ENCODE measurements at regions not wholly inside any gene's neighbourhood (a gene's known extent, or its start where the extent isn't known, plus 50 kb on each side); places are given as distances from the start of the nearest gene placed in this dataset.
"Not testable (repeated sequence)": the region's sequence is repeated elsewhere in the genome, so short reads cannot be mapped to it uniquely, and the experiment has no call there.

DNA sequence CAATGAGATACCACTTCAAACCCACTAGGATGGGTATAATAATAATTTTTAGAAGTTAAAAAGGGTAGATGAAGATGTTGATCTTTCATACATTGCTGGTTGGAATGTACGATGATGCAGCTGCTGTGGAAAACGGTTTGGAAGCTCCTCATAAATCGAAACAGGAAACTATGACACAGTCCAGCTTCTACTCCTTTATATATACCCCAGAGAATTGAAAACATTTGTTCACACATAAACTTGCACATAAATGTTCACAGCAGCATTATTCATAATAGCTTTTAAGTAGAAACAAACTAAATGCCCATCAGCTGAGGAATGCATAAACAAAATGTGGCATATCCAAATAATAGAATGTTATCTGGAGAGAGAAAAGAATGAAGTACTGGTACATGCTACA lies 95.0 kb downstream of the STRADB start:
- Histone ChIP-seq H3K36me3 (no peaks in the 10 kb centered on the region), H3K27ac (no peak overlapping the region), H3K4me3 (ENCODE audit: low read depth, low read length) (no peak overlapping the region), H3K9me3 (ENCODE audit: severe bottlenecking) (no peaks in the 10 kb centered on the region), H3K27me3 (ENCODE audit: insufficient read depth, low read depth, severe bottlenecking) (no peaks in the 10 kb centered on the region)
- DNase-seq, result no peak
- TF ChIP-seq, protein P1, sequence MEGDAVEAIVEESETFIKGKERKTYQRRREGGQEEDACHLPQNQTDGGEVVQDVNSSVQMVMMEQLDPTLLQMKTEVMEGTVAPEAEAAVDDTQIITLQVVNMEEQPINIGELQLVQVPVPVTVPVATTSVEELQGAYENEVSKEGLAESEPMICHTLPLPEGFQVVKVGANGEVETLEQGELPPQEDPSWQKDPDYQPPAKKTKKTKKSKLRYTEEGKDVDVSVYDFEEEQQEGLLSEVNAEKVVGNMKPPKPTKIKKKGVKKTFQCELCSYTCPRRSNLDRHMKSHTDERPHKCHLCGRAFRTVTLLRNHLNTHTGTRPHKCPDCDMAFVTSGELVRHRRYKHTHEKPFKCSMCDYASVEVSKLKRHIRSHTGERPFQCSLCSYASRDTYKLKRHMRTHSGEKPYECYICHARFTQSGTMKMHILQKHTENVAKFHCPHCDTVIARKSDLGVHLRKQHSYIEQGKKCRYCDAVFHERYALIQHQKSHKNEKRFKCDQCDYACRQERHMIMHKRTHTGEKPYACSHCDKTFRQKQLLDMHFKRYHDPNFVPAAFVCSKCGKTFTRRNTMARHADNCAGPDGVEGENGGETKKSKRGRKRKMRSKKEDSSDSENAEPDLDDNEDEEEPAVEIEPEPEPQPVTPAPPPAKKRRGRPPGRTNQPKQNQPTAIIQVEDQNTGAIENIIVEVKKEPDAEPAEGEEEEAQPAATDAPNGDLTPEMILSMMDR (IDR thresholded peaks at IDR 0.05; ENCODE audit: low read depth, low read length), result no peak

DNA sequence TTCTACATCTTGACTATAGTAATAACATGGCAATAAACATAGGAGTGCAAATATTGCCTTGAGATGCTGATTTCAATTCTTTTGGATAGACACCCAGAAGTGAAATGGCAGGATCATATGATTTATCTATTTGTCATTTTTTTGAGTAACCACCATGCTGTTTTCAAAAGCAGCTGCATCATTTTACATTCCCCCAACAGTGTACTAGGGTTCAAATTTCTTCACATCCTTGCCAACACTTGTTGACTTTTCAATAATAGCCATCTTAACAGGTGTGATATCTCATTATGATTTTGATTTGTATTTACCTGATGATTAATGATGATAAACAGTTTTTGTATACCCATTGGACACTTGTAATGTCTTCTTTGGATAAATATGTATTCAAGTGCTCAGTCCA lies 90.8 kb downstream of the STRADB start:
- TF ChIP-seq, protein P1 (IDR thresholded peaks at IDR 0.05; ENCODE audit: low read depth, low read length), result no peak
- Histone ChIP-seq H3K9me3 (ENCODE audit: severe bottlenecking) (no peaks in the 10 kb centered on the region), H3K4me3 (ENCODE audit: low read depth, low read length) (no peak overlapping the region), H3K27ac (no peak overlapping the region), H3K27me3 (ENCODE audit: insufficient read depth, low read depth, severe bottlenecking) (no peaks in the 10 kb centered on the region), H3K36me3 (no peaks in the 10 kb centered on the region)
- no peak for DNase-seq

DNA sequence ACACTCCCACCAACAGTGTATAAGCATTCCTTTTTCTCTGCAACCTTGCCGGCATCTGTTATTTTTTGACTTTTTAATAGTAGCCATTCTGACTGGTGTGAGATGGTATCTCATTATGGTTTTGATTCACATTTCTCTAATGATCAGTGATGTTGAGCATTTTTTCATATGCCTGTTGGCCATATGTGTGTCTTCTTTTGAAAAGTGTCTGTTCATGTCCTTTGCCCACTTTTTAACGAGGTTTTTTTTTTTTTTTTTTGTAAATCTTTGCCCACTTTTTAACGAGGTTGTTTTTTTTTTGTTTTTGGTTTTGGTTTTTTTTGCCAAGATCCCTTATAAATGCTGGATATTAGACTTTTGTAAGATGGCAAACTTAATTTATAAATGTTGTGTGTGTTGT lies 87.7 kb downstream of the STRADB start:
- not testable (repeated sequence) for H3K9me3 ChIP-seq (ENCODE audit: severe bottlenecking); H3K27me3 ChIP-seq (ENCODE audit: insufficient read depth, low read depth, severe bottlenecking); H3K4me3 ChIP-seq (ENCODE audit: low read depth, low read length); DNase-seq; H3K27ac ChIP-seq; H3K36me3 ChIP-seq

DNA sequence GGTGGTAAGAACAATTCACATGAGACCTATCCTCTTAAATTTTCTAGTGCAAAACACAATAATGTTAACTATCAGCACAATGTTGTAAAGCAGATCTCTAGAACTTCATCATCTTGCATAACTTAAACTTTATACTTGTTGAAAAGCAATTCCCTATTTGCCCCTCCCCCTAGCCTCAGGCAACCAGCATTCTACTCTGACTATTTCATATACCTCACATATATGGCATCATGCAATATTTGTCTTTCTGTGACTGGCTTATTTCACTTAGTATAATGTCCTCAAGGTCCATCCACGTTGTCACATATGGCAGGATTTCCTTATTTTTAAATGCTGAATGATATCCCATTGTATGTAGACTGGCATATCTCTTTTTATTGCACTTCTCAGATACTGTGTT lies 86.5 kb downstream of the STRADB start:
- TF ChIP-seq, protein P1 (IDR thresholded peaks at IDR 0.05; ENCODE audit: low read depth, low read length), result no peak
- DNase-seq, result no peak
- H3K27ac ChIP-seq, result no peak overlapping the region
- H3K27me3 ChIP-seq (ENCODE audit: insufficient read depth, low read depth, severe bottlenecking), result no peaks in the 10 kb centered on the region
- no peak overlapping the region for H3K4me3 ChIP-seq (ENCODE audit: low read depth, low read length)
- no peaks in the 10 kb centered on the region for H3K36me3 ChIP-seq
- H3K9me3 ChIP-seq (ENCODE audit: severe bottlenecking), result no peaks in the 10 kb centered on the region

DNA sequence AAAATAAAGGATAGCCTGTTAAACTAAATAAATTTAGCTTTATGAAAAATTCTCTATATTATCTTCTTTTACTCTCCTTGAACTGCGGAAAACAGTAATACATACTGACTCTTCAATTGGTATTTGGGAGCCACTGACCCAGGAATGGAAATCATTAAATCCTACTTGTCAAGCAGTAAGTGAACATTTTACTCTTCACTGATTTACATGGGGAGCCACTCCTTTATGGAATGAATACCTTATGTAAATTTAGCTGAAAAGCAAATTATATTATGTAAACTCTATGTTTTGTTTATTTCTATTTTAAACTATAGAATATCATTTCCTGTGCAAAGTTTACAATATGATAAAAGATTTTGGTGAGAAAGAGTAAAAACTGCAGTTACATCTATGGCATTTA lies 85.2 kb downstream of the STRADB start:
- H3K36me3 ChIP-seq, result no peaks in the 10 kb centered on the region
- TF ChIP-seq, protein P1 (IDR thresholded peaks at IDR 0.05; ENCODE audit: low read depth, low read length), result no peak
- H3K27me3 ChIP-seq (ENCODE audit: insufficient read depth, low read depth, severe bottlenecking), result no peaks in the 10 kb centered on the region
- H3K9me3 ChIP-seq (ENCODE audit: severe bottlenecking), result no peaks in the 10 kb centered on the region
- H3K27ac ChIP-seq, result no peak overlapping the region
- H3K4me3 ChIP-seq (ENCODE audit: low read depth, low read length), result no peak overlapping the region
- no peak for DNase-seq

DNA sequence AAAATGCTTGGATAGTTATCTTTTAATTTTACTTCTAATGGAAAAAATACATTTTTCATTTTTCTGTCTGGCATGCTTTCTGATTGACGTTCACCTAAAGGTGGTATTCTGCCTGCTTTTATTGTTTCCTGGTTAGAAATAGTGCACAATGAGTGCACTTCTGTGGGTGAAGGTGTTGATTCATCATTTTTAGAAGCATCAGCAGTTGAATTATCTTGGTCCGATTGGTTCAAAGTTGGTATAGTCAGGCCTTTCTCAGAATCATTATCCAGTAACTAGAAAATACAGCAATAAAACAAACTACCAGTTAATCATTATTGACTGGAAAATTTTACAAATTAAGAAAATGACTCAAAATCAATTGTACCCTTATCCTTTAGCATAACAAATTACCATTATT lies 84.5 kb downstream of the STRADB start:
- Histone ChIP-seq H3K27ac (no peak overlapping the region), H3K9me3 (ENCODE audit: severe bottlenecking) (no peaks in the 10 kb centered on the region), H3K36me3 (no peaks in the 10 kb centered on the region), H3K4me3 (ENCODE audit: low read depth, low read length) (no peak overlapping the region), H3K27me3 (ENCODE audit: insufficient read depth, low read depth, severe bottlenecking) (no peaks in the 10 kb centered on the region)
- no peak for DNase-seq
- TF ChIP-seq, protein P1 (IDR thresholded peaks at IDR 0.05; ENCODE audit: low read depth, low read length), result no peak

All from WERI-Rb-1 (cell line).